OCI-LY7 (cell line): ENCODE measurements at regions not wholly inside any gene's neighbourhood (a gene's known extent, or its start where the extent isn't known, plus 50 kb on each side); places are given as distances from the start of the nearest gene placed in this dataset.

Source experiments
- BruUV-seq: library from RNA; stranded (reverse); fragments of 400-500 nt; replicated peaks from 2 replicates; lab custom pipeline; 2021; lab: Mats Ljungman, UMichigan
- CTCF ChIA-PET: fragments of 300-600 bp; sonication (Branson Sonifier 250); formaldehyde crosslinking; loops from one replicate; lab custom pipeline; 2022; ENCODE audit warnings: antibody characterized with exemption; ENCODE audit not compliant: unreplicated experiment; lab: Charles Lee
- POLR2A ChIA-PET: fragments of 300-600 bp; sonication (Branson Sonifier 250); formaldehyde crosslinking; loops from one replicate; lab custom pipeline; 2022; ENCODE audit warnings: antibody characterized with exemption; lab: Charles Lee
- DNase-seq: peaks from one replicate; pipeline ENCODE4 v3.0.0-alpha.2; 2015; ENCODE audit warnings: low spot score
- H2AFZ ChIP-seq: fragments of 200-600 bp; sonication (generic), shearing (Covaris generic); 2 replicates; pipeline ENCODE4 v1.6.1; 2014; ENCODE audit warnings: mild to moderate bottlenecking, antibody characterized with exemption, low read length, moderate library complexity
- H3K27ac ChIP-seq: fragments of 200-600 bp; sonication (generic); 2 replicates; pipeline ENCODE4 v1.5.1; 2014; ENCODE audit warnings: mixed run types, low read depth, mild to moderate bottlenecking, moderate library complexity, low read length, inconsistent platforms; ENCODE audit not compliant: poor library complexity, severe bottlenecking
- H3K36me3 ChIP-seq: fragments of 200-600 bp; sonication (generic); 2 replicates; pipeline ENCODE4 v1.6.1; 2014; ENCODE audit warnings: mild to moderate bottlenecking, antibody characterized with exemption, low read length, moderate library complexity, mixed read lengths; ENCODE audit not compliant: insufficient read depth
- H3K4me1 ChIP-seq: fragments of 200-600 bp; sonication (generic); 2 replicates; pipeline ENCODE4 v1.5.1; 2014; ENCODE audit warnings: mild to moderate bottlenecking, low read length; ENCODE audit not compliant: insufficient read depth, poor library complexity, severe bottlenecking
- H3K4me2 ChIP-seq: fragments of 200-600 bp; sonication (generic); 2 replicates; pipeline ENCODE4 v1.6.1; 2014; ENCODE audit warnings: mild to moderate bottlenecking, low read length
- H3K4me3 ChIP-seq: fragments of 200-600 bp; sonication (generic); 2 replicates; pipeline ENCODE4 v1.5.1; 2014; ENCODE audit warnings: mild to moderate bottlenecking, low read depth, low read length; ENCODE audit not compliant: poor library complexity, severe bottlenecking
- H3K79me2 ChIP-seq: fragments of 200-600 bp; sonication (generic); 2 replicates; pipeline ENCODE4 v1.6.1; 2016; ENCODE audit warnings: low read depth, mild to moderate bottlenecking, low read length, moderate library complexity, mixed read lengths; ENCODE audit not compliant: insufficient read depth
- H3K9me2 ChIP-seq: fragments of 200-600 bp; sonication (generic); 2 replicates; pipeline ENCODE4 v1.6.1; 2016; ENCODE audit warnings: mild to moderate bottlenecking, low read length, mixed read lengths; ENCODE audit not compliant: insufficient read depth
- H3K9me3 ChIP-seq: fragments of 200-600 bp; sonication (generic); 2 replicates; pipeline ENCODE4 v1.6.1; 2014; ENCODE audit warnings: mild to moderate bottlenecking, mixed run types, low read length, mixed read lengths
- H4K20me1 ChIP-seq: fragments of 200-600 bp; sonication (generic); 2 replicates; pipeline ENCODE4 v1.6.1; 2014; ENCODE audit warnings: mild to moderate bottlenecking, antibody characterized with exemption, low read length, moderate library complexity, mixed read lengths; ENCODE audit not compliant: insufficient read depth
- EZH2phosphoT487 ChIP-seq: fragments of 200-600 bp; sonication (generic); IDR thresholded peaks from 2 replicates; pipeline ENCODE4 v1.6.1; 2018; ENCODE audit warnings: low read depth, borderline replicate concordance, mild to moderate bottlenecking, mixed run types, antibody characterized with exemption, low read length, moderate library complexity, mixed read lengths
- intact Hi-C: fragments of 100-400 bp; cut with micrococcal nuclease; formaldehyde crosslinking; loops from one replicate; pipeline ENCODE4 v1.10.0; 2022; ENCODE audit not compliant: unreplicated experiment
- TF ChIP-seq, protein P1 (sequence below): fragments of 200-600 bp; sonication (generic); conservative IDR thresholded peaks from 2 replicates; pipeline ENCODE4 v1.5.1; 2014; ENCODE audit warnings: mild to moderate bottlenecking, antibody characterized with exemption, low read length, moderate library complexity, mixed read lengths

- no TSS peak for BruUV-seq
- Histone ChIP-seq H3K9me2 (no peaks in the 10 kb centered on the region), H3K4me3 (no peak overlapping the region), H3K36me3 (no peaks in the 10 kb centered on the region), H3K79me2 (no peaks in the 10 kb centered on the region), H2AFZ (no peak overlapping the region), H4K20me1 (no peaks in the 10 kb centered on the region), H3K4me2 (no peak overlapping the region), H3K27ac (no peak overlapping the region), H3K4me1 (no peaks in the 10 kb centered on the region), H3K9me3 (0 out of 2 replicates have a peak, but pooled peaks cover 14% of the 10 kb centered on the region)
- intact Hi-C loops, result no loop called here
- CTCF ChIA-PET, result no interaction called here
- POLR2A ChIA-PET, result no interaction called here
- DNase-seq, result no peak
- TF ChIP-seq EZH2phosphoT487, result no peak
- TF ChIP-seq, protein P1, sequence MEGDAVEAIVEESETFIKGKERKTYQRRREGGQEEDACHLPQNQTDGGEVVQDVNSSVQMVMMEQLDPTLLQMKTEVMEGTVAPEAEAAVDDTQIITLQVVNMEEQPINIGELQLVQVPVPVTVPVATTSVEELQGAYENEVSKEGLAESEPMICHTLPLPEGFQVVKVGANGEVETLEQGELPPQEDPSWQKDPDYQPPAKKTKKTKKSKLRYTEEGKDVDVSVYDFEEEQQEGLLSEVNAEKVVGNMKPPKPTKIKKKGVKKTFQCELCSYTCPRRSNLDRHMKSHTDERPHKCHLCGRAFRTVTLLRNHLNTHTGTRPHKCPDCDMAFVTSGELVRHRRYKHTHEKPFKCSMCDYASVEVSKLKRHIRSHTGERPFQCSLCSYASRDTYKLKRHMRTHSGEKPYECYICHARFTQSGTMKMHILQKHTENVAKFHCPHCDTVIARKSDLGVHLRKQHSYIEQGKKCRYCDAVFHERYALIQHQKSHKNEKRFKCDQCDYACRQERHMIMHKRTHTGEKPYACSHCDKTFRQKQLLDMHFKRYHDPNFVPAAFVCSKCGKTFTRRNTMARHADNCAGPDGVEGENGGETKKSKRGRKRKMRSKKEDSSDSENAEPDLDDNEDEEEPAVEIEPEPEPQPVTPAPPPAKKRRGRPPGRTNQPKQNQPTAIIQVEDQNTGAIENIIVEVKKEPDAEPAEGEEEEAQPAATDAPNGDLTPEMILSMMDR, result no peak
Observed at GRCh38 chr2:120404941-120405758, 59.2 kb downstream of the INHBB start.

- TF ChIP-seq EZH2phosphoT487, result no peak
- TF ChIP-seq, protein P1, result no peak
- Histone ChIP-seq H3K4me3 (no peak overlapping the region), H3K9me2 (no peaks in the 10 kb centered on the region), H3K9me3 (0 out of 2 replicates have a peak, but pooled peaks cover 14% of the 10 kb centered on the region), H3K27ac (no peak overlapping the region), H2AFZ (no peak overlapping the region), H3K4me1 (no peaks in the 10 kb centered on the region), H3K79me2 (no peaks in the 10 kb centered on the region), H3K4me2 (no peak overlapping the region), H3K36me3 (no peaks in the 10 kb centered on the region), H4K20me1 (no peaks in the 10 kb centered on the region)
- intact Hi-C loops, result no loop called here
- no TSS peak for BruUV-seq
- DNase-seq, result no peak
- POLR2A ChIA-PET, result no interaction called here
- CTCF ChIA-PET, result no interaction called here
Observed at GRCh38 chr2:120405759-120406099, 59.8 kb downstream of the INHBB start.

DNA sequence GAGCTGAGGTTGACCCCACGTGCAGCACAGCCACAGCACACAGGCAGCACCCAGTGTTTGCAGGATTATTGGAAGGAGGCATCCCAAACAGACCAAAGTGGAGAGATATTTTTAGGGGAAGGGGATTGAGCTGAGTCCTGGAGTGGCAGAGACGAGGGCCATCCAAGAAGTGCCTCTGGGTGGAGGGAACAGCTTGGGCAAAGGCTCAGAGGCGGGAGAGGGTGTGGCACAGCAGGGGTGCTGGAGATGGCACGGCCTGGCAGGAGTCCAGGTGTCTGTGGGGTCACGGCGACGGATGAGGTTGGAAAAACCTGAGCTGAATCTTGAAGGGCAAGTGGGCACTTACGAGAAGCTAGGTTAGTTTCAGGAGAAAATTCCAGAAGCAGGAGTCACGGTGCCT, 60.6 kb downstream of the INHBB start:
- TF ChIP-seq, protein P1, result no peak
- no peak for TF ChIP-seq EZH2phosphoT487
- Histone ChIP-seq H3K4me1 (no peaks in the 10 kb centered on the region), H2AFZ (no peak overlapping the region), H3K36me3 (no peaks in the 10 kb centered on the region), H3K27ac (no peak overlapping the region), H3K9me2 (no peaks in the 10 kb centered on the region), H3K9me3 (0 out of 2 replicates have a peak, but pooled peaks cover 14% of the 10 kb centered on the region), H3K4me2 (no peak overlapping the region), H4K20me1 (no peaks in the 10 kb centered on the region), H3K79me2 (no peaks in the 10 kb centered on the region), H3K4me3 (no peak overlapping the region)
- intact Hi-C loops, result no loop called here
- POLR2A ChIA-PET, result no interaction called here
- CTCF ChIA-PET, result no interaction called here
- BruUV-seq, result no TSS peak
- DNase-seq, result no peak
